Breast epithelium (tissue), 4 donors: ENCODE measurements at regions not wholly inside any gene's neighbourhood (a gene's known extent, or its start where the extent isn't known, plus 50 kb on each side); places are given as distances from the start of the nearest gene placed in this dataset.

Experiments
- DNase-seq, 2 donors: peaks; one replicate each; pipeline ENCODE4 v3.0.0-alpha.2; 2019; ENCODE audit warnings: low spot score in 2 of 2
- H3K27ac ChIP-seq, 2 donors: fragments of 200-600 bp; sonication (generic) in 1 of 2; one replicate each; pipeline ENCODE4 v1.5.1; 2016 to 2019; ENCODE audit warnings: mild to moderate bottlenecking in 1 of 2
- H3K27me3 ChIP-seq, 2 donors: fragments of 200-600 bp; sonication (generic) in 1 of 2; one replicate each; pipeline versions ENCODE4 v1.5.1 to v1.6.0; 2017 to 2019; ENCODE audit warnings: control low read depth in 1 of 2, mild to moderate bottlenecking in 1 of 2
- H3K36me3 ChIP-seq: fragments of 200-600 bp; one replicate; pipeline ENCODE4 v1.5.1; 2019
- H3K4me1 ChIP-seq, 2 donors: fragments of 200-600 bp; sonication (generic); one replicate each; pipeline ENCODE4 v1.5.1; 2016 to 2019; ENCODE audit warnings: control low read depth in 1 of 2
- H3K4me3 ChIP-seq, 3 donors: fragments of 200-600 bp; sonication (generic); 1 replicate in 2 of 3; 2 replicates in 1 of 3; pipeline ENCODE4 v1.5.1; 2016 to 2019; ENCODE audit warnings: mild to moderate bottlenecking in 3 of 3, moderate library complexity in 2 of 3
- H3K9me3 ChIP-seq, 2 donors: fragments of 200-600 bp; sonication (generic) in 1 of 2; one replicate each; pipeline ENCODE4 v1.5.1; 2016 to 2019; ENCODE audit warnings: control low read depth in 1 of 2
- POLR2A ChIP-seq: fragments of 450-650 bp; IDR thresholded peaks from one replicate; pipeline ENCODE4 v1.6.1; 2016; ENCODE audit warnings: antibody characterized with exemption, mild to moderate bottlenecking, moderate library complexity
- POLR2AphosphoS5 ChIP-seq, 3 donors: sonication (generic); formaldehyde crosslinking; IDR thresholded peaks; one replicate each; pipeline ENCODE4 v1.6.1; 2017; ENCODE audit warnings: antibody characterized with exemption in 3 of 3
- intact Hi-C: fragments of 100-400 bp; cut with DNase I; formaldehyde crosslinking; loops from one replicate; pipeline ENCODE4 v1.15.1; 2023; ENCODE audit warnings: low total_unique reads
- TF ChIP-seq, protein P1 (sequence below), 3 donors: fragments of 450-650 bp; IDR thresholded peaks; one replicate each; pipeline ENCODE4 v1.5.1; 2016 to 2017; ENCODE audit warnings: antibody characterized with exemption in 3 of 3, mild to moderate bottlenecking in 3 of 3, moderate library complexity in 3 of 3

DNA sequence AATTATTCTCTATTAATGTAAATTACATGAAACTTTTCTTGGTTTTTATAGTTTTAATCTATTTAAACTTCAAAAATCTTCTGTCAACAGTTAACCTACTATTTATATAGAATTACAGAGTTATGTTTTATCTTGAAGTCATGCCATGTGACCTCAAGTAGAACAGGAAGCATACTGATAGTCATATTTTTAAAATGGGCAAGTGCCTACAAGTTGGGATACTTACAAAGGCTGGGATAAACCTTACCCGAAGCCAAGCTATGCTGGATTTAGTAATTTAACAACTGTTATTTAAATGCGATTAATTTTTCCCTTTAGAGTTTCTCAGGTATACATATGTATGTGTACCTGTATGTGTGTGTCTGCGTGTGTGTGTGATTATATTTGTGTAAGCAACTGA, 266.9 kb downstream of the RASSF9 start:
- Histone ChIP-seq H3K27me3 (no peaks in the 10 kb centered on the region), H3K4me1 (no peaks in the 10 kb centered on the region), H3K4me3 (no peak overlapping the region), H3K27ac (no peak overlapping the region), H3K9me3 (no peaks in the 10 kb centered on the region), H3K36me3 (no peaks in the 10 kb centered on the region)
- TF ChIP-seq POLR2AphosphoS5 (IDR thresholded peaks at IDR 0.05) (no peak), POLR2A (no peak)
- TF ChIP-seq, protein P1, sequence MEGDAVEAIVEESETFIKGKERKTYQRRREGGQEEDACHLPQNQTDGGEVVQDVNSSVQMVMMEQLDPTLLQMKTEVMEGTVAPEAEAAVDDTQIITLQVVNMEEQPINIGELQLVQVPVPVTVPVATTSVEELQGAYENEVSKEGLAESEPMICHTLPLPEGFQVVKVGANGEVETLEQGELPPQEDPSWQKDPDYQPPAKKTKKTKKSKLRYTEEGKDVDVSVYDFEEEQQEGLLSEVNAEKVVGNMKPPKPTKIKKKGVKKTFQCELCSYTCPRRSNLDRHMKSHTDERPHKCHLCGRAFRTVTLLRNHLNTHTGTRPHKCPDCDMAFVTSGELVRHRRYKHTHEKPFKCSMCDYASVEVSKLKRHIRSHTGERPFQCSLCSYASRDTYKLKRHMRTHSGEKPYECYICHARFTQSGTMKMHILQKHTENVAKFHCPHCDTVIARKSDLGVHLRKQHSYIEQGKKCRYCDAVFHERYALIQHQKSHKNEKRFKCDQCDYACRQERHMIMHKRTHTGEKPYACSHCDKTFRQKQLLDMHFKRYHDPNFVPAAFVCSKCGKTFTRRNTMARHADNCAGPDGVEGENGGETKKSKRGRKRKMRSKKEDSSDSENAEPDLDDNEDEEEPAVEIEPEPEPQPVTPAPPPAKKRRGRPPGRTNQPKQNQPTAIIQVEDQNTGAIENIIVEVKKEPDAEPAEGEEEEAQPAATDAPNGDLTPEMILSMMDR (IDR thresholded peaks at IDR 0.05) = no peak
- intact Hi-C loops = no loop called here
- no peak for DNase-seq

DNA sequence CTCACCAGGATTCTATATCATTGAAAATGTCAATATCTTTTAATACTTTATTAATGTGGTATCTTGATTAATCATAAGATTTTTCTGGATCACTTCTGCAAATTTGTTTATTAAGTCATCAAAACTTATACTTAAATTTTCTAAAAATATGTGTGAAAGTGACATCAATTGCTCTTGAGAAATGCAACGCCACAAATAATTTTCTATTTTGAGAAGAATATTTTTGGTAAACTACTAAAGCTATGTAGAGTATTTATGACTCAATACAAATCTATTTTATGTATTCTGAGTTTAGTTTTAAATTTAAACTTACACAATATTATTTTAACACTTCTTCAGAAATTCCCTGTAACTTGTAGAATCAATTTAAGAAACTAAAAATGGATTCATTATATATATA, 263.3 kb downstream of the RASSF9 start:
- Histone ChIP-seq H3K27ac (no peak overlapping the region), H3K27me3 (no peaks in the 10 kb centered on the region), H3K4me3 (no peak overlapping the region), H3K9me3 (no peaks in the 10 kb centered on the region), H3K4me1 (no peaks in the 10 kb centered on the region), H3K36me3 (no peaks in the 10 kb centered on the region)
- TF ChIP-seq POLR2A = no peak
- TF ChIP-seq, protein P1 (IDR thresholded peaks at IDR 0.05) = no peak
- TF ChIP-seq POLR2AphosphoS5 (IDR thresholded peaks at IDR 0.05) = no peak
- intact Hi-C loops = no loop called here
- no peak for DNase-seq

DNA sequence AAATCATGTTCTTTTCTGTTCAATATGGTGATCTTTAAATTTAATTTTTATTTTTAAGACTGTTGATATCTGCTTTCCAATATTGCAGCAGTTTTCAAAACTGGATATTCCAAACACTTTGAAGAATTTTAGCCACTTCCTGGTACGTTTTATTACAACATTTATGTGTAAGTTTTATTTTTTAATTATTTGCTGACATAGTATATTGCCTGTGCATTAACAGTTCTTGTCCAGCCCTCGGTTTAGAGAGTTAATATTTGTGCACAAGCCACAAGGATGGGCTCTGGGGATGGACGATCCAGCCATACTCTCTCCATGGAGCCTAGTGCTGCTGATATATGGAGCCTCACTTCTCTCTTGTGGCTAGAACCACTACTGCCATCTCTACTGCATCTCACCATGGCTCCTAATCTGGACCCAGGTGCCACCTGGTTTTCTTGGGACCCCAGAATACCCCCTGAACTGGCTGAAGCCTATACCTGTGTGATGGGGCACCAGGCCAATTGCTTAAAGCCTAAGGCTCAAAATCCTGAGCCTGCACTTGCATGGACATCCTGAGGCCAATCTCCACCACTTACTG, 262.5 kb downstream of the RASSF9 start:
- Histone ChIP-seq H3K27ac (no peak overlapping the region), H3K4me3 (no peak overlapping the region)
- intact Hi-C loops = no loop called here

DNA sequence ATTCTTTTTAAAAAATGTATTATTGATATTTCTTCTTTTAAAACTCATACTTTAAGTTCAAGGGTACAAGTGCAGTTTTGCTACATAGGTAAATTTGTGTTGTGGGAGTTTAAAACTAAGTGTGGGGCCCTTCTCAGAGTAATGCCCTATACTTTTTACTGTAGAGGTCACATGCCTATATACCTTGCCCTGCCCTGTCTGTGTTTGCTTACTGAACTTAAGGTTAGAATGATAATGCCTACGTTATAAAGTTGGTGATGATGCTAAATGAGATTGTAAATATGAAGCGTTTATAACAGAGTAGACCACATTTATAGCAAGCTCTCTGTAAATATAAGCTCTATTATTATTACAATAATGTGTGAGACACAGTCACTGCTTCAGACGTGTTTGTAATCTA, 261.9 kb downstream of the RASSF9 start:
- intact Hi-C loops = no loop called here
- no peaks in the 10 kb centered on the region for H3K9me3 ChIP-seq
- no peak overlapping the region for H3K27ac ChIP-seq
- no peak overlapping the region for H3K4me3 ChIP-seq
- TF ChIP-seq POLR2A = no peak
- TF ChIP-seq POLR2AphosphoS5 (IDR thresholded peaks at IDR 0.05) = no peak
- TF ChIP-seq, protein P1 (IDR thresholded peaks at IDR 0.05) = no peak
- no peaks in the 10 kb centered on the region for H3K27me3 ChIP-seq
- H3K4me1 ChIP-seq = no peaks in the 10 kb centered on the region
- no peaks in the 10 kb centered on the region for H3K36me3 ChIP-seq
- no peak for DNase-seq

More for the DNA sequence above, 262.5 kb downstream of the RASSF9 start:
- Histone ChIP-seq H3K4me1 (no peaks in the 10 kb centered on the region), H3K9me3 (no peaks in the 10 kb centered on the region), H3K27me3 (no peaks in the 10 kb centered on the region), H3K36me3 (no peaks in the 10 kb centered on the region)
- TF ChIP-seq POLR2A (no peak), POLR2AphosphoS5 (IDR thresholded peaks at IDR 0.05) (no peak)
- TF ChIP-seq, protein P1 (IDR thresholded peaks at IDR 0.05) = no peak
- no peak for DNase-seq

DNA sequence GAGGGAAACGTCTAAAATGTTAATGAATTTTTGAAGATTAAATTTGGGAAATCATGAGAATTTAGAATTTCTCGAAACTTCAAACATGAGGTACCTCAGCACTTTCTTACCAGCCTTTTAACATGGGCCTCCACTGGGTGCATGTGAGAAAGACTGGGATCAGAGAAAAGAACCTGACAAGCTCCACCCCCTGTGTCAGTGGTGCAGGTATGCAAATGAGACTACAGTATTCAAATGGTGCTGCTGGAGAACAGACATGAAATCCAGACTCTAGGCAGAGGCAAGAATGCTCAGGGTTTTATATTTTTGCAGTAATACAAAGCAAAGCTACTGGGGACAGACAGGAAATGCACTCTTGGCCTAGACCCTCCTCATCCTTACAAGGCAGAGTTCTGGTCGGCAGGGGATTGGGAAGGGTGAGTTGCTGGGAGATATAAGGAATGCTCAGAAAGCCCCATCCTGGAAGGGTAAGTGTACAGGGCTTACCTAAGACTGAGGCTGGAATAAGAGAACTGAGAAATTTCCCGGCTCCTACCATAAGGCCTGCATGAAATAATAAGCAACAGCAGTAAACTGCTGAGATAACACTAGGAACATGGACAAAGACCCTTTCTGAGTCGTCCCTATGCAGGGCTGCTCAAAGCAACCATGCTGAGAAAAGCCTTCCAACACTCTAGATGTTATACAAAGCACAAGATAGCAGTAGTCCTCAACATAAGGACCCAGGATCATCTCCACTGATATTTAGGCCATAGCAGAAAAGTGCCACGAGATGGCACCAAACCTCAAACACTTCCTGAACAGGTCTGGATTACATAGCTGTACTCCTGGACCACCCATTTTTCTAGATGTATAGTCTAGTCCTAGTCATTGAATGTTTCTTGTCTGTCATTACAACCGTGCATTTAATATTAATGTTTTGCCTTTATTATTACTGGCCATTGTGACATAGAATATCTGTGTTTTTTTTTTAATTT, 260.8 kb downstream of the RASSF9 start:
- H3K9me3 ChIP-seq = no peaks in the 10 kb centered on the region
- H3K4me3 ChIP-seq = no peak overlapping the region
- no peak for DNase-seq
- intact Hi-C loops = no loop called here
- no peaks in the 10 kb centered on the region for H3K27me3 ChIP-seq
- no peaks in the 10 kb centered on the region for H3K4me1 ChIP-seq
- H3K27ac ChIP-seq = no peak overlapping the region
- TF ChIP-seq POLR2AphosphoS5 (IDR thresholded peaks at IDR 0.05) = no peak
- TF ChIP-seq, protein P1 (IDR thresholded peaks at IDR 0.05) = peak in 2 of 3 donors; percentile 37 to 48
- H3K36me3 ChIP-seq = no peaks in the 10 kb centered on the region
